ENCODE measurements at regions not wholly inside any gene's neighbourhood (a gene's known extent, or its start where the extent isn't known, plus 50 kb on each side); places are given as distances from the start of the nearest gene placed in this dataset.

DNA sequence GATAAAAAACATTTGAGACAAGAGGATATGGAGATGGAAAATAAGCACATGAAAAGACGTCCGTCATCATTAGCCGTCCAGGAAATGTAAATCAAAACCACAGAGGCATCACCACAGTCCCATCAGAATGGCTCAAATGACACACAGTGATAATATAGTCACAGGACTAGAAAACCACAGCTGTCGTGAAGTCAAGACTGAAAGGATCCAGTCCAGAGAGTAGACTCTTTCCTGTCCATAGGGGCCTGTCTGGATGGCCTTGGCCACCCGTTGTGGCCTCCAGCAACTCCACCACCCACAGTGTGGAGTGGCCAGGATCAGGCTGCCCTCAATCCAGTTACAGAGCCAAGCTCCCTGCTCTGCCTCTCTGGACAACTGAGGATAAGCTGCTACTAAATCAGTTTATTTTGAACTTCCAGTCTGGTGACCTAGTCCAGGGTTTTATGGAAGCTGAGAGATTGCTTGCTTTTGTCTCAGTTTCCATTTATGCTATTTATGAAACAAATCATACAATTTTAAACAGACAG is 60.4 kb downstream of the RHOB start:
- TF ChIP-seq, protein P1, sequence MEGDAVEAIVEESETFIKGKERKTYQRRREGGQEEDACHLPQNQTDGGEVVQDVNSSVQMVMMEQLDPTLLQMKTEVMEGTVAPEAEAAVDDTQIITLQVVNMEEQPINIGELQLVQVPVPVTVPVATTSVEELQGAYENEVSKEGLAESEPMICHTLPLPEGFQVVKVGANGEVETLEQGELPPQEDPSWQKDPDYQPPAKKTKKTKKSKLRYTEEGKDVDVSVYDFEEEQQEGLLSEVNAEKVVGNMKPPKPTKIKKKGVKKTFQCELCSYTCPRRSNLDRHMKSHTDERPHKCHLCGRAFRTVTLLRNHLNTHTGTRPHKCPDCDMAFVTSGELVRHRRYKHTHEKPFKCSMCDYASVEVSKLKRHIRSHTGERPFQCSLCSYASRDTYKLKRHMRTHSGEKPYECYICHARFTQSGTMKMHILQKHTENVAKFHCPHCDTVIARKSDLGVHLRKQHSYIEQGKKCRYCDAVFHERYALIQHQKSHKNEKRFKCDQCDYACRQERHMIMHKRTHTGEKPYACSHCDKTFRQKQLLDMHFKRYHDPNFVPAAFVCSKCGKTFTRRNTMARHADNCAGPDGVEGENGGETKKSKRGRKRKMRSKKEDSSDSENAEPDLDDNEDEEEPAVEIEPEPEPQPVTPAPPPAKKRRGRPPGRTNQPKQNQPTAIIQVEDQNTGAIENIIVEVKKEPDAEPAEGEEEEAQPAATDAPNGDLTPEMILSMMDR (IDR thresholded peaks at IDR 0.05; ENCODE audit: low read depth, low read length) = no peak
- Histone ChIP-seq H3K9me3 (ENCODE audit: control insufficient read depth, insufficient read depth, low read length) (no peaks in the 10 kb centered on the region; the same call in 1 of the 2 replicates), H3K4me3 (ENCODE audit: low read depth, low read length) (no peak overlapping the region), H3K27ac (ENCODE audit: low read depth, low read length) (no peak overlapping the region), H3K27me3 (ENCODE audit: control insufficient read depth, insufficient read depth, low read length) (no peaks in the 10 kb centered on the region)
- ChIA-PET POLR2A (no interaction called here), CTCF (interaction anchor here (2.6 kb wide), 1 partner anchor 18 kb away, joined by 6 read pairs; no protein-coding TSS in a partner anchor)
- DNase-seq (ENCODE audit: low read depth, low spot score) = no peak

- ChIA-PET CTCF (interaction anchor here (2.6 kb wide), 1 partner anchor 18 kb away, joined by 6 read pairs; no protein-coding TSS in a partner anchor), POLR2A (interaction anchor here (0.7 kb wide), 1 partner anchor 458 kb away, joined by 3 read pairs; no protein-coding TSS in a partner anchor)
- TF ChIP-seq, protein P1 (IDR thresholded peaks at IDR 0.05; ENCODE audit: low read depth, low read length) = no peak
- Histone ChIP-seq H3K27me3 (ENCODE audit: control insufficient read depth, insufficient read depth, low read length) (no peaks in the 10 kb centered on the region), H3K9me3 (ENCODE audit: control insufficient read depth, insufficient read depth, low read length) (no peaks in the 10 kb centered on the region; the same call in 1 of the 2 replicates), H3K4me3 (ENCODE audit: low read depth, low read length) (no peak overlapping the region), H3K27ac (ENCODE audit: low read depth, low read length) (no peak overlapping the region)
- no peak for DNase-seq (ENCODE audit: low read depth, low spot score)
These were observed 60.8 kb downstream of the RHOB start for GRCh38 chr2:20507711-20508110.

DNA sequence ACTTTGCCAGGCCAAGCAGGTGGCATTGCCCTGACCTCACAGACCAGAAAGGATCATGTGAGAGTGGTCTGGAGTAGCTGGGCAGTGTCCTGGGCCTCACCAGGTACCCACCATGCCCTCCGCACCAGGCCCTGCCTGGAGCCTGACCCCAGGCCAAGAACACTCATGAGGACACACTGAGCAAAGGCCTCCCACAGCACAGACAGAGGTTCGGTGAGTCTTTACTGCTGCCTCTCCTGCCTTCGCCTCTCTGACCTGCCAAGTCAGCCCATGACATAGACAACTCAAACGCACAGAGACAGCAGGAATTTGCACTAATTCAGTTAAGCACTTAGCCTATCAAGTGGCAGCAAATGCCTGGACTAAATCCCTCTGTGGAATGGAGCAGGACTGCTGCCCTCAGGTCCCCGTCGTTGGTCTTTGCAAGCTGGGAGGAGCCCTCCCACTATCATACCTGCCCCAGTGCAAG is 62.5 kb downstream of the RHOB start:
- no peak overlapping the region for H3K4me3 ChIP-seq (ENCODE audit: low read depth, low read length)
- H3K9me3 ChIP-seq (ENCODE audit: control insufficient read depth, insufficient read depth, low read length) = no peaks in the 10 kb centered on the region; the same call in 1 of the 2 replicates
- TF ChIP-seq, protein P1 (IDR thresholded peaks at IDR 0.05; ENCODE audit: low read depth, low read length) = no peak
- H3K27me3 ChIP-seq (ENCODE audit: control insufficient read depth, insufficient read depth, low read length) = no peaks in the 10 kb centered on the region
- CTCF ChIA-PET = interaction anchor here (0.6 kb wide), 1 partner anchor 106 kb away, joined by 5 read pairs; no protein-coding TSS in a partner anchor
- no peak overlapping the region for H3K27ac ChIP-seq (ENCODE audit: low read depth, low read length)
- DNase-seq (ENCODE audit: low read depth, low spot score) = no peak
- POLR2A ChIA-PET = no interaction called here

GRCh38 chr2:20509770-20510490 is 63.1 kb downstream of the RHOB start:
- H3K27ac ChIP-seq (ENCODE audit: low read depth, low read length) = no peak overlapping the region
- ChIA-PET CTCF (interaction anchor here (0.6 kb wide), 1 partner anchor 107 kb away, joined by 5 read pairs; no protein-coding TSS in a partner anchor), POLR2A (interaction anchor here (1.5 kb wide), 1 partner anchor 63 kb away, joined by 7 read pairs; the partner anchor contains the start of gene RHOB)
- no peaks in the 10 kb centered on the region; the same call in 1 of the 2 replicates for H3K9me3 ChIP-seq (ENCODE audit: control insufficient read depth, insufficient read depth, low read length)
- DNase-seq (ENCODE audit: low read depth, low spot score) = no peak
- TF ChIP-seq, protein P1 (IDR thresholded peaks at IDR 0.05; ENCODE audit: low read depth, low read length) = no peak
- H3K4me3 ChIP-seq (ENCODE audit: low read depth, low read length) = no peak overlapping the region
- no peaks in the 10 kb centered on the region for H3K27me3 ChIP-seq (ENCODE audit: control insufficient read depth, insufficient read depth, low read length)

DNA sequence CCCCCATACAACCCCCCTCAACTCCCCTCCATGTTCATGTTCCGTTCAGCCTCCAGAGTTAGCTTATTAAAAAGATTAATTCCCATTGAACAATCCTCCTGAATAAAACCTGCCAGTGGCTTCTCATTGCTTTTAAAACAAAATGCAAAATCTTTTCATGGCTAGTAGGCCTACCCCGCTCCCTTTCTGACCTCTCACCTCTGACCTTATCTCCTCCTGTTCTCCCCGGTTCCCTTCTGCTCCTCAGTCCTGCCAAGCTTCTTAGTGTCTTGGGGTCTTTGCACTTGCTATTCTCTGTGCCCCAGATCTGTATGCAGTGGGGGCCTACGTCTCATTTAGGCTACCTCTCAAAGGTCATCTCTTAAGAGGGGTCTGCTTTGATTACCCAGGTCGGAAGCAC is 64.3 kb downstream of the RHOB start:
- CTCF ChIA-PET = interaction anchor here (0.6 kb wide), 1 partner anchor 131 kb away, joined by 7 read pairs; no protein-coding TSS in a partner anchor

More for the DNA sequence above, 64.3 kb downstream of the RHOB start:
- peaks cover 8% of the 10 kb centered on the region for H3K9me3 ChIP-seq (ENCODE audit: control insufficient read depth, insufficient read depth, low read length)
- H3K27me3 ChIP-seq (ENCODE audit: control insufficient read depth, insufficient read depth, low read length) = no peaks in the 10 kb centered on the region
- TF ChIP-seq, protein P1 (IDR thresholded peaks at IDR 0.05; ENCODE audit: low read depth, low read length) = no peak
- POLR2A ChIA-PET = interaction anchor here (1.3 to 1.5 kb wide), 2 partner anchors 64 kb away, joined by 5 to 7 read pairs; partner anchors contain the start of gene RHOB
- no peak overlapping the region for H3K27ac ChIP-seq (ENCODE audit: low read depth, low read length)
- no peak overlapping the region for H3K4me3 ChIP-seq (ENCODE audit: low read depth, low read length)
- DNase-seq (ENCODE audit: low read depth, low spot score) = no peak

Measured in AG04450 (cell line).